K562 (cell line): ENCODE measurements at regions not wholly inside any gene's neighbourhood (a gene's known extent, or its start where the extent isn't known, plus 50 kb on each side); places are given as distances from the start of the nearest gene placed in this dataset.
"Not testable (repeated sequence)": the region's sequence is repeated elsewhere in the genome, so short reads cannot be mapped to it uniquely, and the experiment has no call there.

Source experiments
- ELF4 ChIP-seq: fragments of 450-650 bp; formaldehyde crosslinking; IDR thresholded peaks from 2 replicates; pipeline ENCODE4 v1.4.0; 2022; ENCODE audit warnings: missing genetic modification characterization
- GTF2F1 ChIP-seq: IDR thresholded peaks from 2 replicates; pipeline ENCODE4 v1.6.1; 2011; ENCODE audit warnings: low read depth, low read length, improper control_type of control experiment
- HMGXB4 ChIP-seq: sonication (generic); formaldehyde crosslinking; IDR thresholded peaks from 2 replicates; pipeline ENCODE4 v1.8.1; 2023; ENCODE audit warnings: mild to moderate bottlenecking, missing genetic modification reagents
- OTX1 ChIP-seq: fragments of 450-650 bp; formaldehyde crosslinking; IDR thresholded peaks from 2 replicates; pipeline ENCODE4 v1.4.0; 2022; ENCODE audit warnings: mild to moderate bottlenecking
- PCBP1 ChIP-seq: fragments of 200-400 bp; formaldehyde crosslinking; IDR thresholded peaks from 2 replicates; pipeline ENCODE4 v1.6.1; 2018; ENCODE audit warnings: mild to moderate bottlenecking, low read depth, low read length; ENCODE audit not compliant: poor library complexity, severe bottlenecking
- POLR2A ChIP-seq: fragments of 450-650 bp; conservative IDR thresholded peaks from 2 replicates; pipeline ENCODE4 v1.6.1; 2016
- ZBTB33 ChIP-seq: sonication (generic); formaldehyde crosslinking; IDR thresholded peaks from 2 replicates; pipeline ENCODE4 v1.8.1; 2023; ENCODE audit warnings: mild to moderate bottlenecking, missing genetic modification reagents

- not testable (repeated sequence) for TF ChIP-seq ZBTB33 (CRISPR knock-in tag); PCBP1; OTX1 (CRISPR knock-in tag); GTF2F1; ELF4; HMGXB4; POLR2A
These were observed 956.7 kb downstream of the TRHDE start for GRCh38 chr12:73228828-73229227.
